Fibroblast of pulmonary artery (primary cell): ENCODE measurements at regions not wholly inside any gene's neighbourhood (a gene's known extent, or its start where the extent isn't known, plus 50 kb on each side); places are given as distances from the start of the nearest gene placed in this dataset.

Source experiments
- DNase-seq: peaks from one replicate; pipeline ENCODE4 v3.0.0-alpha.2; 2010; ENCODE audit warnings: low read depth
- H3K4me3 ChIP-seq: replicated peaks from 2 replicates; pipeline ENCODE4 v1.5.1; 2011; ENCODE audit warnings: low read depth, mild to moderate bottlenecking, control low read depth, low read length, moderate library complexity
- TF ChIP-seq, protein P1 (sequence below): IDR thresholded peaks from 2 replicates; pipeline ENCODE4 v1.5.1; 2011; ENCODE audit warnings: mild to moderate bottlenecking, control low read depth, low read length, inconsistent platforms; ENCODE audit errors: missing control alignments

DNA sequence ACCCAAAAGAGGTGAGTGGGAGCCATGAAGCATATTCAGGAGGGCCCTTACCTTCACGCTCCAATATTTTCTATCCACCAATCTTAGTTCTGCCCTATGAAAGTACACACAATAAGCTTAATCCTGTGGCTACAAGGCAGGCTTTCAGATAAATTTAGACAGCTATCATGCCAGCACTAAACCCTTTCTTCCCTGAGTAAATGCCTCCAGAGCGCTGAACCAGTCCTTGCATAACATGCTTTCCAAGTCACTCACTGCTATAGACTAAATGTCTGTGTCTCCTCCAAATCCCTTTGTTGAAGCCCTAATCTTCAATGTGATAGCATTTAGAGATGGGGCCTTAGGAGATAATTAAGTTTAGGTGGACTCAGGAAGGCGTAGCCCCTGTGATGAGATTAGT is 50.3 kb upstream of the FIBIN start:
- TF ChIP-seq, protein P1, sequence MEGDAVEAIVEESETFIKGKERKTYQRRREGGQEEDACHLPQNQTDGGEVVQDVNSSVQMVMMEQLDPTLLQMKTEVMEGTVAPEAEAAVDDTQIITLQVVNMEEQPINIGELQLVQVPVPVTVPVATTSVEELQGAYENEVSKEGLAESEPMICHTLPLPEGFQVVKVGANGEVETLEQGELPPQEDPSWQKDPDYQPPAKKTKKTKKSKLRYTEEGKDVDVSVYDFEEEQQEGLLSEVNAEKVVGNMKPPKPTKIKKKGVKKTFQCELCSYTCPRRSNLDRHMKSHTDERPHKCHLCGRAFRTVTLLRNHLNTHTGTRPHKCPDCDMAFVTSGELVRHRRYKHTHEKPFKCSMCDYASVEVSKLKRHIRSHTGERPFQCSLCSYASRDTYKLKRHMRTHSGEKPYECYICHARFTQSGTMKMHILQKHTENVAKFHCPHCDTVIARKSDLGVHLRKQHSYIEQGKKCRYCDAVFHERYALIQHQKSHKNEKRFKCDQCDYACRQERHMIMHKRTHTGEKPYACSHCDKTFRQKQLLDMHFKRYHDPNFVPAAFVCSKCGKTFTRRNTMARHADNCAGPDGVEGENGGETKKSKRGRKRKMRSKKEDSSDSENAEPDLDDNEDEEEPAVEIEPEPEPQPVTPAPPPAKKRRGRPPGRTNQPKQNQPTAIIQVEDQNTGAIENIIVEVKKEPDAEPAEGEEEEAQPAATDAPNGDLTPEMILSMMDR, result no peak
- no peak for DNase-seq
- H3K4me3 ChIP-seq, result no peak overlapping the region
